ENCODE measurements at regions not wholly inside any gene's neighbourhood (a gene's known extent, or its start where the extent isn't known, plus 50 kb on each side); places are given as distances from the start of the nearest gene placed in this dataset.

DNA sequence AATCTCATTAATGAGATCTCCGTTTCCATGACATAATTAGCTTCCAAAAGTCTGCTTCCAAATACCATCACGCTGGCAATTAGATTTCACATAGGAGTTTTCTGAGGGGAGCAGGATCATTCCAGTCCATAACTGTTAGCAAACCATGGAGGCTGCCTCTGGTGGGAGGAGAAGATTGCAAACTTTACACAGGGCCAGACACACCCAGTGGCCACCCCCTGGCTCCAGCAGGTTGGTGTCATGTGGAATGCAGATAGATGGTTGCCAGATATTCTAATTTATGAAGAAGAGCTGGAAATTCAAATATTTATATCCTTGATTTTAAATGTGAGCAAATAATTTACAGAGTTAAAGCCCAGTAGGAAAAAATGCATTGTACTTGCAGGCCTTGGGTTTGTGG, 164.2 kb downstream of the ICE1 start:
- no peaks in the 10 kb centered on the region for H3K27me3 ChIP-seq (ENCODE audit: control insufficient read depth, low read length)
- no peak overlapping the region for H3K27ac ChIP-seq (ENCODE audit: low read depth, low read length)
- no peaks in the 10 kb centered on the region for H4K20me1 ChIP-seq (ENCODE audit: control insufficient read depth, insufficient read depth, low read depth, low read length)
- no peaks in the 10 kb centered on the region for H3K36me3 ChIP-seq (ENCODE audit: control insufficient read depth, low read length)
- no peaks in the 10 kb centered on the region for H3K4me1 ChIP-seq (ENCODE audit: control insufficient read depth, low read length)
- no peaks in the 10 kb centered on the region for H3K9me3 ChIP-seq (ENCODE audit: control insufficient read depth, insufficient read depth, low read length)
- H3K4me2 ChIP-seq (ENCODE audit: low read length): no peak overlapping the region
- H3K79me2 ChIP-seq (ENCODE audit: control insufficient read depth, low read length): no peaks in the 10 kb centered on the region
- TF ChIP-seq, protein P1, sequence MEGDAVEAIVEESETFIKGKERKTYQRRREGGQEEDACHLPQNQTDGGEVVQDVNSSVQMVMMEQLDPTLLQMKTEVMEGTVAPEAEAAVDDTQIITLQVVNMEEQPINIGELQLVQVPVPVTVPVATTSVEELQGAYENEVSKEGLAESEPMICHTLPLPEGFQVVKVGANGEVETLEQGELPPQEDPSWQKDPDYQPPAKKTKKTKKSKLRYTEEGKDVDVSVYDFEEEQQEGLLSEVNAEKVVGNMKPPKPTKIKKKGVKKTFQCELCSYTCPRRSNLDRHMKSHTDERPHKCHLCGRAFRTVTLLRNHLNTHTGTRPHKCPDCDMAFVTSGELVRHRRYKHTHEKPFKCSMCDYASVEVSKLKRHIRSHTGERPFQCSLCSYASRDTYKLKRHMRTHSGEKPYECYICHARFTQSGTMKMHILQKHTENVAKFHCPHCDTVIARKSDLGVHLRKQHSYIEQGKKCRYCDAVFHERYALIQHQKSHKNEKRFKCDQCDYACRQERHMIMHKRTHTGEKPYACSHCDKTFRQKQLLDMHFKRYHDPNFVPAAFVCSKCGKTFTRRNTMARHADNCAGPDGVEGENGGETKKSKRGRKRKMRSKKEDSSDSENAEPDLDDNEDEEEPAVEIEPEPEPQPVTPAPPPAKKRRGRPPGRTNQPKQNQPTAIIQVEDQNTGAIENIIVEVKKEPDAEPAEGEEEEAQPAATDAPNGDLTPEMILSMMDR (IDR thresholded peaks at IDR 0.05; ENCODE audit: low read depth, low read length, poor library complexity, severe bottlenecking): no peak
- no peak for TF ChIP-seq EZH2phosphoT487 (IDR thresholded peaks at IDR 0.05; ENCODE audit: borderline replicate concordance, low read length)
- H3K9me2 ChIP-seq (replicated peaks; ENCODE audit: control insufficient read depth, low read length): no peaks in the 10 kb centered on the region
- no peak overlapping the region for H3K4me3 ChIP-seq (ENCODE audit: low read length)
- no peaks in the 10 kb centered on the region for H3F3A ChIP-seq (ENCODE audit: control insufficient read depth, insufficient read depth)

DNA sequence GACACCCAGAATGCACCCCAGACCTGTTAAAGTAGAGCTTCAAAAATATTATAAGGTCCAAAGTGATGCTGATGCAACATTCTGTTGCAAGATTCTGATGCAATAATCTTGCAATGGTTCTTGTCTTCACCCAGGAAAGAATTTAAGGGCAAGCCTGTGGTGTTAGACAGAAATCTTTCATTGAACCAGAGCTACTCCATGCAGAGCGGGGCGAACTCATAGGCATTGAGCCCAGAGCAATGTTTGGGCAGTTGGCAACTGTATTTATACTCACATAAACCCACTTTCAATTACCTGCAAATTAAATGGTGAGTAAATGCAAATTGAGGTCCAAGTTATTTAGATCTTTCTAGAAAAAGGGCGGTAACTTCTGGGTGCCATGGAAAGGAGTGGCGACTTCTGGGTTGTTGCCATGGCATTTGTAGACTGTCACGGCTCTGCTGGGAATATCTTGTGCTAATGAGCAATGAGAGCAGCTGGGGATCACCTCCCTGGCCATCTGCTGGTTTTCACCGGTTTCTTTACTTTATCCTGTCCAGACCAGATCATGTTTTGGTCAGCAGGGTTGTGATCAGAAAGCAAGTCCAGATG, 163.4 kb downstream of the ICE1 start:
- H3K4me1 ChIP-seq (ENCODE audit: control insufficient read depth, low read length): no peaks in the 10 kb centered on the region
- no peak overlapping the region for H3K4me3 ChIP-seq (ENCODE audit: low read length)
- no peaks in the 10 kb centered on the region for H3K27me3 ChIP-seq (ENCODE audit: control insufficient read depth, low read length)
- no peaks in the 10 kb centered on the region for H3K79me2 ChIP-seq (ENCODE audit: control insufficient read depth, low read length)
- no peak overlapping the region for H3K4me2 ChIP-seq (ENCODE audit: low read length)
- TF ChIP-seq, protein P1 (IDR thresholded peaks at IDR 0.05; ENCODE audit: low read depth, low read length, poor library complexity, severe bottlenecking): no peak
- no peak for TF ChIP-seq EZH2phosphoT487 (IDR thresholded peaks at IDR 0.05; ENCODE audit: borderline replicate concordance, low read length)
- H3K9me2 ChIP-seq (replicated peaks; ENCODE audit: control insufficient read depth, low read length): no peaks in the 10 kb centered on the region
- H4K20me1 ChIP-seq (ENCODE audit: control insufficient read depth, insufficient read depth, low read depth, low read length): no peaks in the 10 kb centered on the region
- H3K9me3 ChIP-seq (ENCODE audit: control insufficient read depth, insufficient read depth, low read length): no peaks in the 10 kb centered on the region
- no peak overlapping the region for H3K27ac ChIP-seq (ENCODE audit: low read depth, low read length)
- H3K36me3 ChIP-seq (ENCODE audit: control insufficient read depth, low read length): no peaks in the 10 kb centered on the region
- H3F3A ChIP-seq (ENCODE audit: control insufficient read depth, insufficient read depth): no peaks in the 10 kb centered on the region

GRCh38 chr5:5584751-5585150, 162.3 kb downstream of the ICE1 start:
- Histone ChIP-seq H3K9me2 (replicated peaks; ENCODE audit: control insufficient read depth, low read length) (no peaks in the 10 kb centered on the region), H4K20me1 (ENCODE audit: control insufficient read depth, insufficient read depth, low read depth, low read length) (no peaks in the 10 kb centered on the region), H3K79me2 (ENCODE audit: control insufficient read depth, low read length) (no peaks in the 10 kb centered on the region), H3K27ac (ENCODE audit: low read depth, low read length) (no peak overlapping the region), H3K4me1 (ENCODE audit: control insufficient read depth, low read length) (no peaks in the 10 kb centered on the region), H3K27me3 (ENCODE audit: control insufficient read depth, low read length) (no peaks in the 10 kb centered on the region), H3K9me3 (ENCODE audit: control insufficient read depth, insufficient read depth, low read length) (no peaks in the 10 kb centered on the region), H3K4me2 (ENCODE audit: low read length) (no peak overlapping the region), H3K4me3 (ENCODE audit: low read length) (no peak overlapping the region), H3K36me3 (ENCODE audit: control insufficient read depth, low read length) (no peaks in the 10 kb centered on the region), H3F3A (ENCODE audit: control insufficient read depth, insufficient read depth) (no peaks in the 10 kb centered on the region)
- TF ChIP-seq, protein P1 (IDR thresholded peaks at IDR 0.05; ENCODE audit: low read depth, low read length, poor library complexity, severe bottlenecking): no peak
- no peak for TF ChIP-seq EZH2phosphoT487 (IDR thresholded peaks at IDR 0.05; ENCODE audit: borderline replicate concordance, low read length)

Data from DOHH2 (cell line).